ENCODE measurements at regions not wholly inside any gene's neighbourhood (a gene's known extent, or its start where the extent isn't known, plus 50 kb on each side); places are given as distances from the start of the nearest gene placed in this dataset.

DNA sequence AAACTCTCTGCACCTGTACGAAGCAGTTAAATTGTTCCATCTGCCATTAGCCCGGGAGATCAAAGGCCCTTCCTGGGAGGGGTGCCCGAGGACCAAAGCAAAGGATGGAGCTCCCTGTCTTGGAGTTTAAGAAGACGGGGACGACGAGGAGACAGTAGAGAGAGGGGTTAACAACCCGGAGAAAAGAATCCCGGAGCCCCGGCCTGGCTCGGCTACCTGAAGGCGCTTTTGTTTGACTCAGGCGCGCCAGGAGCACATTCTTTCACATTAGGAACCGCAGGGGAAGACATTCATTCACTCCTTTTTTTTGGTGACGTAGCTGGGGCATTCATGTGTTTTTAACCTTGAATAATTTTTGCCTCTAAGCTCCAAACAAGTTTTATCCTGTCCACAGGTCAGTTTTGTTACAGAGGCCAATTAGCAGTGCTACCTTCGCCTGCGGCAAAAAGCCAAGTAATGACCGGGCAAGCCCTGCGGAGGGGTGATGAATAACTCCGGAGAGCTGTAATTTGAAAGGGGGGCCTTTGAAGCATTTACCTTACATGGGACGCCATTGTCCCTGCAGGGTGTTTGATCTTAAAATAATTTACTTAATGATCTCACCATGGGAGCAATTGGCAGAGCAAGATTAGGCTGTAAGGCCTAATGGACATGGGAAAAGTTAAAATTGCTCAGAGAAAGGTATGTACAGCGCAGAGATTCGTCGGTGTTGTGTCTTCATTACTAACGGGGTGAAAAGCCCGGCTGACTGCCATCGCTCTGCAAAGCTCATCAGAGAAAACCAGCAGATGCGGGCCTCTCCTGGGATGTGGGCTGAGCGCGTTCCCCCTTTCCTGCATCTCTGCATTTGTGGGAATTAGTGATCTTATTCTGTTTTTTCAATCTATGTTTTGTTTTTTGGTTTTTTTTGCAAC lies 258.0 kb upstream of the SP4 start:
- Histone ChIP-seq H3K4me3 (no peak overlapping the region), H3K27me3 (no peaks in the 10 kb centered on the region), H3K4me1 (no peaks in the 10 kb centered on the region), H3K27ac (no peak overlapping the region), H3K36me3 (no peaks in the 10 kb centered on the region), H3K9me3 (no peaks in the 10 kb centered on the region)
- intact Hi-C loops (cut with DNase I): no loop called here
- TF ChIP-seq, protein P1, sequence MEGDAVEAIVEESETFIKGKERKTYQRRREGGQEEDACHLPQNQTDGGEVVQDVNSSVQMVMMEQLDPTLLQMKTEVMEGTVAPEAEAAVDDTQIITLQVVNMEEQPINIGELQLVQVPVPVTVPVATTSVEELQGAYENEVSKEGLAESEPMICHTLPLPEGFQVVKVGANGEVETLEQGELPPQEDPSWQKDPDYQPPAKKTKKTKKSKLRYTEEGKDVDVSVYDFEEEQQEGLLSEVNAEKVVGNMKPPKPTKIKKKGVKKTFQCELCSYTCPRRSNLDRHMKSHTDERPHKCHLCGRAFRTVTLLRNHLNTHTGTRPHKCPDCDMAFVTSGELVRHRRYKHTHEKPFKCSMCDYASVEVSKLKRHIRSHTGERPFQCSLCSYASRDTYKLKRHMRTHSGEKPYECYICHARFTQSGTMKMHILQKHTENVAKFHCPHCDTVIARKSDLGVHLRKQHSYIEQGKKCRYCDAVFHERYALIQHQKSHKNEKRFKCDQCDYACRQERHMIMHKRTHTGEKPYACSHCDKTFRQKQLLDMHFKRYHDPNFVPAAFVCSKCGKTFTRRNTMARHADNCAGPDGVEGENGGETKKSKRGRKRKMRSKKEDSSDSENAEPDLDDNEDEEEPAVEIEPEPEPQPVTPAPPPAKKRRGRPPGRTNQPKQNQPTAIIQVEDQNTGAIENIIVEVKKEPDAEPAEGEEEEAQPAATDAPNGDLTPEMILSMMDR (IDR thresholded peaks at IDR 0.05): no peak
- DNase-seq (ENCODE audit: low spot score in 2 of 2): no peak

DNA sequence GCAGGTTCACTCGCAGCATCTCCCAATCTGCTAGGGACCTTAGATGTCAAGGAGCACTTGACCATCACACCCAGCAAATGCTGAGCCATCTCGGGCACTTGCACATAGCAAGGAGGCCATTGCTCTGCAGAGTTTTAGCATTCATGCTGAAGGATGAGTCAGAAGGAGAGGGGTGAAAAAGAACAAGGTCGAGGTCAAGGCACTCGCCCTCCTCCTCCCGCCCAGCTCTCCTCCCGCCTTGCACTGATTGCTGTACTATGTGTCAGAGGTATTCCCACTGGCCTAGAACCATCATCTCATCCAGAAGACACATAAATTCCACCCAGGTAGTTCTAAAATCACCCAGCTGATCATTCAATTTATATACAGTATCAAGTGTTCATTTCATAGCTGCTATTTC lies 255.1 kb upstream of the SP4 start:
- Histone ChIP-seq H3K9me3 (no peaks in the 10 kb centered on the region), H3K27ac (no peak overlapping the region), H3K4me3 (no peak overlapping the region), H3K36me3 (no peaks in the 10 kb centered on the region), H3K4me1 (no peaks in the 10 kb centered on the region), H3K27me3 (no peaks in the 10 kb centered on the region)
- TF ChIP-seq, protein P1 (IDR thresholded peaks at IDR 0.05): no peak
- intact Hi-C loops (cut with DNase I): no loop called here
- no peak for DNase-seq (ENCODE audit: low spot score in 2 of 2)

DNA sequence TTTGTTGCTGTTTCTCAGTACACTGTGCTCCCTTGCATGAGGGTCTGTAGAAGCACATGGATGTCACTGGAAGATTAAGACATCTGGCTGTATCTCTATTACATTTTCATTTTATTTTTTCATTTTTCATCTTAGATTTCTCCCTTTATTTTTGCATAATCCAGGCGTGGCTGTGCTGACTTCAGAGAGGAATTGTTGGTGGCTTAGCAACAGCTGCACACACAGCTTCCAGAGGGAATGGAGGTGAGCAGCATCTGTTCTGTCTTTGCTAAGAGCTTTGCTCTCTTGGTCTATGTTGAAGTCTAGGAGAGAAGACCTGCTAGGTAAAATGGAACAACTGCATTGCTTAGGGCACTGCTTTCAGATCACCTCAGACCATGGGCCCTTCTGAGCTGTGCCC lies 254.4 kb upstream of the SP4 start:
- TF ChIP-seq, protein P1 (IDR thresholded peaks at IDR 0.05): no peak
- H3K36me3 ChIP-seq: no peaks in the 10 kb centered on the region
- intact Hi-C loops (cut with DNase I): no loop called here

DNA sequence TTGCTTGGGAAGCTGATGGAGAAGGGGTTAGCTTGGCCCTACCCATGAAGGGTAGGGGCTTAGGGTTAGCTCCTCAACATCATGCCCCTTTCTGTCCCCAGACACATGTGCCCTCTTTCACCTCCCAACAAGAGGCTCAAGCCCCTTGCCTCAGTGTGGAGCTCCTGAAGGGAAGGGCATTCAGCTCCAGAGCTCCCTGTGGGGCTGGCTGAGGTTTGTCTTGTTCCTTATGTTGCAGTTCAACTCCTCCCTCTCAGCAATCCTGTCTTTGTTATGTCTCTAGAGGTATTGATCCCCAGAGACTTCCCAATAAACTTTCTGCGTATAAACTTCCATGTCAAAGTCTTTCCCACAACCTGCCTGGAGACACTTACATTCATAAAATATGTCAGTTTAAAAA lies 252.2 kb upstream of the SP4 start:
- no peak overlapping the region for H3K4me3 ChIP-seq
- no peaks in the 10 kb centered on the region for H3K9me3 ChIP-seq
- no peaks in the 10 kb centered on the region for H3K36me3 ChIP-seq
- no peaks in the 10 kb centered on the region for H3K27me3 ChIP-seq
- DNase-seq (ENCODE audit: low spot score in 2 of 2): no peak
- TF ChIP-seq, protein P1 (IDR thresholded peaks at IDR 0.05): no peak
- no peak overlapping the region for H3K27ac ChIP-seq
- H3K4me1 ChIP-seq: no peaks in the 10 kb centered on the region
- intact Hi-C loops (cut with DNase I): no loop called here

More for the DNA sequence above, 254.4 kb upstream of the SP4 start:
- Histone ChIP-seq H3K27me3 (no peaks in the 10 kb centered on the region), H3K4me1 (no peaks in the 10 kb centered on the region), H3K27ac (no peak overlapping the region), H3K9me3 (no peaks in the 10 kb centered on the region), H3K4me3 (no peak overlapping the region)
- DNase-seq (ENCODE audit: low spot score in 2 of 2): no peak

DNA sequence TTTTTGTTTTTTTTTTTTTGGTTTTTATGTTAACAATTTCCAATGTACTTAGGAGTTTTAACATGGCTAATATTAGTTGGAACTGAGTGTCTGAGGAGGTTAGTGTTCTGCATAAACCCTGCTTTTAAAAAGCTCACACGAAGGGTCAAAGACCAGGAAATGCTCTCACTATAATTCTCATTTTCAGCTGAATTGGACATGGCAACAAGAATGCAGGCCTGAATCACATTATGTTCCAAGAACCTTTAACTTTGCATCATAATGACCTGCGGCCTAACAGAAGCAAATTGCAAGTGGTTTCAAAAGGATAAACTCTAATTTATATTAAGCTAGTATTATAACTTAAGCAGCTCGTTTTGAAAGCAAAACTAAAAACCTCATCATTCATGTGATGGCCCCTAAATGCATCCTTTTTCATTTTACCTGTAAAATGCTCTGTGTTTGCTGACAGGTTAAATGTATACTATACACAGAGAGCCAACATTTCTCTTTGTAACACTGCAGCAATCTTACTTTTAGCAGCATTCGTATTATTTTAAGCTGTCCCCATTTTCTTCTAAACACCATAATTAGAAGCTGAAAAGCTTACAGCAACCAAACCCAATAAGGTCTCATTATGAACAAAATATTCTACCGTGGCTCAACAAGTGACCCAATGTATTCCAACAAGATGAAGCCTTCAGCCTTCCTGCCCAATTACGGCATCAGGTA lies 242.8 kb upstream of the SP4 start:
- Histone ChIP-seq H3K27me3 (no peaks in the 10 kb centered on the region), H3K36me3 (no peaks in the 10 kb centered on the region), H3K27ac (no peak overlapping the region), H3K4me3 (no peak overlapping the region), H3K4me1 (no peaks in the 10 kb centered on the region), H3K9me3 (no peaks in the 10 kb centered on the region)
- no peak for DNase-seq (ENCODE audit: low spot score in 2 of 2)
- intact Hi-C loops (cut with DNase I): no loop called here
- TF ChIP-seq, protein P1 (IDR thresholded peaks at IDR 0.05): no peak
